GM12878 (cell line): ENCODE measurements at regions not wholly inside any gene's neighbourhood (a gene's known extent, or its start where the extent isn't known, plus 50 kb on each side); places are given as distances from the start of the nearest gene placed in this dataset.

ENCODE experiments used
- ATAC-seq: fragments of 200-7000 bp; cut with Tn5 transposase; 3 replicates; pipeline ENCODE4 v1.9.1; 2020; ENCODE audit warnings: mild to moderate bottlenecking, moderate library complexity
- BruUV-seq: library from RNA; stranded (reverse); fragments of 400-500 nt; replicated peaks from 2 replicates; lab custom pipeline; 2021; lab: Mats Ljungman, UMichigan
- CTCF ChIA-PET: fragments of 300-600 bp; sonication (Branson Sonifier 250); formaldehyde crosslinking; extraction: SDS; loops from one replicate; lab custom pipeline; 2021; ENCODE audit warnings: inconsistent platforms; lab: Yijun Ruan, JAX
- POLR2A ChIA-PET: fragments of 350-600 bp; formaldehyde crosslinking; extraction: SDS; loops from one replicate; lab custom pipeline; 2021; ENCODE audit warnings: inconsistent platforms; lab: Charles Lee
- RAD21 ChIA-PET: fragments of 300-600 bp; sonication (Branson Sonifier 250); formaldehyde crosslinking; loops from one replicate; lab custom pipeline; 2023; ENCODE audit warnings: antibody characterized with exemption; ENCODE audit not compliant: unreplicated experiment; lab: Charles Lee
- SMC1A ChIA-PET: fragments of 300-600 bp; sonication (Branson Sonifier 250); formaldehyde crosslinking; loops from one replicate; lab custom pipeline; 2023; ENCODE audit not compliant: unreplicated experiment, uncharacterized antibody; lab: Charles Lee
- DNase-seq: peaks from one replicate; pipeline ENCODE4 v3.0.0-alpha.2; 2011; ENCODE audit warnings: low read depth, low spot score
- FAIRE-seq: peaks from 3 replicates; lab custom pipeline; 2011; peaks lifted over from hg19 to GRCh38; lab: Jason Lieb, UNC
- H2AFZ ChIP-seq: 2 replicates; pipeline ENCODE4 v1.6.0; 2011; ENCODE audit warnings: low read depth, low read length, control low read depth; ENCODE audit not compliant: control insufficient read depth
- H3K27ac ChIP-seq: 2 replicates; pipeline ENCODE4 v1.5.1; 2011; ENCODE audit warnings: control low read depth; ENCODE audit not compliant: control insufficient read depth, insufficient read depth
- H3K27me3 ChIP-seq, 2 experiments: replicated peaks in 1 of 2; 2 replicates each; pipeline versions ENCODE4 v1.6.0 to v1.6.1; 2011; ENCODE audit warnings: low read length in 1 of 2; ENCODE audit not compliant: control insufficient read depth in 2 of 2, insufficient read depth in 2 of 2
- H3K36me3 ChIP-seq, 2 experiments: 2 replicates each; pipeline ENCODE4 v1.5.1; 2011; ENCODE audit warnings: low read length in 1 of 2; ENCODE audit not compliant: control insufficient read depth in 2 of 2, insufficient read depth in 2 of 2
- H3K4me1 ChIP-seq: 2 replicates; pipeline ENCODE4 v1.6.1; 2011; ENCODE audit warnings: mild to moderate bottlenecking, low read length, moderate library complexity, mixed read lengths; ENCODE audit not compliant: control insufficient read depth, insufficient read depth
- H3K4me2 ChIP-seq: 2 replicates; pipeline ENCODE4 v1.6.0; 2011; ENCODE audit warnings: control low read depth; ENCODE audit not compliant: control insufficient read depth, insufficient read depth
- H3K4me3 ChIP-seq: fragments of 200-600 bp; sonication (generic); 2 replicates; pipeline ENCODE4 v1.5.1; 2016
- H3K79me2 ChIP-seq: 2 replicates; pipeline ENCODE4 v1.6.0; 2011; ENCODE audit warnings: low read length; ENCODE audit not compliant: control insufficient read depth, insufficient read depth
- H3K9ac ChIP-seq: 2 replicates; pipeline ENCODE4 v1.8.0; 2011; ENCODE audit warnings: low read length, control low read depth, mixed read lengths; ENCODE audit not compliant: control insufficient read depth, insufficient read depth
- H3K9me3 ChIP-seq: replicated peaks from 3 replicates; pipeline ENCODE4 v1.5.1; 2011; ENCODE audit warnings: mild to moderate bottlenecking, low read length; ENCODE audit not compliant: control insufficient read depth, insufficient read depth
- H4K20me1 ChIP-seq: 2 replicates; pipeline ENCODE4 v1.6.0; 2011; ENCODE audit not compliant: control insufficient read depth, insufficient read depth
- ESRRA ChIP-seq: IDR thresholded peaks from 2 replicates; pipeline ENCODE4 v1.6.1; 2012; ENCODE audit warnings: mild to moderate bottlenecking, low read length, improper control_type of control experiment
- ETV6 ChIP-seq, 2 experiments: fragments of 450-650 bp in 1 of 2; IDR thresholded peaks in 1 of 2; conservative IDR thresholded peaks in 1 of 2; 2 replicates each; pipeline ENCODE4 v1.6.1; 2014; ENCODE audit warnings: antibody characterized with exemption in 1 of 2, borderline replicate concordance in 1 of 2, low read depth in 1 of 2, mild to moderate bottlenecking in 1 of 2, moderate library complexity in 1 of 2
- GABPA ChIP-seq: IDR thresholded peaks from 2 replicates; pipeline ENCODE4 v1.6.1; 2014; ENCODE audit warnings: antibody characterized with exemption, low read depth, mild to moderate bottlenecking, inconsistent platforms
- IKZF1 ChIP-seq: fragments of 450-650 bp; conservative IDR thresholded peaks from 2 replicates; pipeline ENCODE4 v1.6.1; 2017; ENCODE audit warnings: antibody characterized with exemption, mild to moderate bottlenecking
- MTA2 ChIP-seq: fragments of 450-650 bp; IDR thresholded peaks from 2 replicates; pipeline ENCODE4 v1.6.1; 2016; ENCODE audit warnings: low read depth, mild to moderate bottlenecking, moderate library complexity
- MYC ChIP-seq: IDR thresholded peaks from 2 replicates; pipeline ENCODE4 v1.6.1; 2011; ENCODE audit warnings: mild to moderate bottlenecking, low read length, moderate library complexity, inconsistent platforms; ENCODE audit not compliant: insufficient read depth, insufficient replicate concordance, insufficient read length, severe bottlenecking
- SREBF2 ChIP-seq: IDR thresholded peaks from 2 replicates; pipeline ENCODE4 v1.6.1; 2012; ENCODE audit warnings: mild to moderate bottlenecking, low read length
- WGBS: methylation state at CpG from one replicate; pipeline ENCODE4 v1.1.6; 2016; ENCODE audit warnings: low lambda C conversion rate; ENCODE audit not compliant: insufficient replicate concordance, insufficient coverage; ENCODE audit errors: missing lambda C conversion rate; 5-methylcytosine and 5-hydroxymethylcytosine counted together
- in situ Hi-C: fragments of 300-500 bp; cut with MboI; formaldehyde crosslinking; loops from 9 replicates; pipeline ENCODE4 v1.14.3; 2018; ENCODE audit warnings: mixed read lengths
- intact Hi-C: fragments of 100-400 bp; cut with micrococcal nuclease; formaldehyde crosslinking; loops from one replicate; pipeline ENCODE4 v1.14.2; 2022; ENCODE audit not compliant: unreplicated experiment
- TF ChIP-seq, protein P1 (sequence below): fragments of 150-350 bp; IDR thresholded peaks from 2 replicates; pipeline ENCODE4 v1.6.1; 2016; ENCODE audit warnings: low read depth, low read length
- TF ChIP-seq, protein P2 (sequence below): IDR thresholded peaks from 2 replicates; pipeline ENCODE4 v1.6.1; 2012; ENCODE audit warnings: low read depth, low read length, improper control_type of control experiment

DNA sequence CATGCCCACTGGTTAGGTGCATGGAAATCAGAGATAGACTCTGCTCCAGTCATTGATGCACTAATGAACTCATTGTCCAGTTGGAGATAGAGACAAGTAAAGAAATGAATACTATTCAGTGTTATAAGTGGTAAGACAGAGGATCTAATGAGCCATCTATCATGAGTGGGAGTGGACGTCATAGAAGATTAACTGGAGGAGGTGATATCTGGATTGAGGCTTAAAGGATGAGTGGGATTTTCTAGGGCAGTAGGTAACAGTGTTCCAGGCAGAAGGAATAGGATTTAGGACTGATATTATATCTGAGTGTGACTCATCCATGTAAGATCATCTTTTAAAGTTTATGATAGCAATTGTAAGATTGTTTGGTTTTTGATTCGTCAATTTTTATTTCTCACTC is 152.2 kb upstream of the CSNK1A1L start:
- ChIA-PET POLR2A (no interaction called here), RAD21 (no interaction called here), CTCF (no interaction called here), SMC1A (no interaction called here)
- 0% methylated on average over 2 of the region's 2 CpGs for WGBS
- DNase-seq (no peak), ATAC-seq (no peak), FAIRE-seq (no peak)
- H4K20me1 ChIP-seq = no peaks in the 10 kb centered on the region
- H3K4me3 ChIP-seq = no peak overlapping the region
- H3K79me2 ChIP-seq = no peaks in the 10 kb centered on the region
- no peaks in the 10 kb centered on the region for H3K27me3 ChIP-seq
- H3K4me2 ChIP-seq = no peak overlapping the region
- no peaks in the 10 kb centered on the region for H3K36me3 ChIP-seq
- BruUV-seq = no TSS peak
- intact Hi-C loops (no loop called here), in situ Hi-C loops (no loop called here)
- H3K9ac ChIP-seq = no peak overlapping the region
- H3K27ac ChIP-seq = no peak overlapping the region
- H3K4me1 ChIP-seq = no peaks in the 10 kb centered on the region
- H2AFZ ChIP-seq = no peak overlapping the region
- TF ChIP-seq SREBF2 (no peak), ESRRA (no peak), ETV6 (conservative IDR thresholded peaks at IDR 0.05 in 1 of 2, IDR thresholded peaks at IDR 0.05 in 1 of 2; ENCODE audit: borderline replicate concordance in 1 of 2, low read depth in 1 of 2) (no peak), IKZF1 (no peak), GABPA (no peak), MYC (no peak), MTA2 (no peak)
- TF ChIP-seq, protein P1, sequence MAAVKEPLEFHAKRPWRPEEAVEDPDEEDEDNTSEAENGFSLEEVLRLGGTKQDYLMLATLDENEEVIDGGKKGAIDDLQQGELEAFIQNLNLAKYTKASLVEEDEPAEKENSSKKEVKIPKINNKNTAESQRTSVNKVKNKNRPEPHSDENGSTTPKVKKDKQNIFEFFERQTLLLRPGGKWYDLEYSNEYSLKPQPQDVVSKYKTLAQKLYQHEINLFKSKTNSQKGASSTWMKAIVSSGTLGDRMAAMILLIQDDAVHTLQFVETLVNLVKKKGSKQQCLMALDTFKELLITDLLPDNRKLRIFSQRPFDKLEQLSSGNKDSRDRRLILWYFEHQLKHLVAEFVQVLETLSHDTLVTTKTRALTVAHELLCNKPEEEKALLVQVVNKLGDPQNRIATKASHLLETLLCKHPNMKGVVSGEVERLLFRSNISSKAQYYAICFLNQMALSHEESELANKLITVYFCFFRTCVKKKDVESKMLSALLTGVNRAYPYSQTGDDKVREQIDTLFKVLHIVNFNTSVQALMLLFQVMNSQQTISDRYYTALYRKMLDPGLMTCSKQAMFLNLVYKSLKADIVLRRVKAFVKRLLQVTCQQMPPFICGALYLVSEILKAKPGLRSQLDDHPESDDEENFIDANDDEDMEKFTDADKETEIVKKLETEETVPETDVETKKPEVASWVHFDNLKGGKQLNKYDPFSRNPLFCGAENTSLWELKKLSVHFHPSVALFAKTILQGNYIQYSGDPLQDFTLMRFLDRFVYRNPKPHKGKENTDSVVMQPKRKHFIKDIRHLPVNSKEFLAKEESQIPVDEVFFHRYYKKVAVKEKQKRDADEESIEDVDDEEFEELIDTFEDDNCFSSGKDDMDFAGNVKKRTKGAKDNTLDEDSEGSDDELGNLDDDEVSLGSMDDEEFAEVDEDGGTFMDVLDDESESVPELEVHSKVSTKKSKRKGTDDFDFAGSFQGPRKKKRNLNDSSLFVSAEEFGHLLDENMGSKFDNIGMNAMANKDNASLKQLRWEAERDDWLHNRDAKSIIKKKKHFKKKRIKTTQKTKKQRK = no peak
- TF ChIP-seq, protein P2, sequence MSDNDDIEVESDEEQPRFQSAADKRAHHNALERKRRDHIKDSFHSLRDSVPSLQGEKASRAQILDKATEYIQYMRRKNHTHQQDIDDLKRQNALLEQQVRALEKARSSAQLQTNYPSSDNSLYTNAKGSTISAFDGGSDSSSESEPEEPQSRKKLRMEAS = no peak
- no peaks in the 10 kb centered on the region for H3K9me3 ChIP-seq
